NCI-H1105 treated with DMSO at 0.1 percent for 48 hours (cell line): ENCODE measurements at regions not wholly inside any gene's neighbourhood (a gene's known extent, or its start where the extent isn't known, plus 50 kb on each side); places are given as distances from the start of the nearest gene placed in this dataset.

ENCODE experiments used
- DNase-seq: peaks from one replicate; lab custom pipeline; 2025; lab: John Stamatoyannopoulos, UW

- no peak for DNase-seq
Observed at GRCh38 chr9:124179196-124180071, 78.3 kb upstream of the NEK6 start.

- DNase-seq: peak; percentile 93
Observed at GRCh38 chr9:124180557-124180956, 77.2 kb upstream of the NEK6 start.

GRCh38 chr9:124182741-124183140 is 75.0 kb upstream of the NEK6 start:
- DNase-seq: peak; percentile 99

GRCh38 chr9:124183772-124184171 is 74.0 kb upstream of the NEK6 start:
- DNase-seq: no peak

- DNase-seq: no peak
Observed at GRCh38 chr9:124185413-124185812, 72.3 kb upstream of the NEK6 start.

- no peak for DNase-seq
Observed at GRCh38 chr9:124187311-124187710, 70.4 kb upstream of the NEK6 start.

- no peak for DNase-seq
Observed at GRCh38 chr9:124188331-124189110, 69.2 kb upstream of the NEK6 start.

GRCh38 chr9:124190761-124191160 is 67.0 kb upstream of the NEK6 start:
- no peak for DNase-seq

- DNase-seq: no peak
Observed at GRCh38 chr9:124191691-124192395, 65.9 kb upstream of the NEK6 start.

- no peak for DNase-seq
Observed at GRCh38 chr9:124196814-124197176, 61.0 kb upstream of the NEK6 start.

- DNase-seq: no peak
Observed at GRCh38 chr9:124197177-124198095, 60.3 kb upstream of the NEK6 start.

- DNase-seq: no peak
Observed at GRCh38 chr9:124198331-124198730, 59.4 kb upstream of the NEK6 start.

GRCh38 chr9:124198948-124199347 is 58.8 kb upstream of the NEK6 start:
- no peak for DNase-seq

- no peak for DNase-seq
Observed at GRCh38 chr9:124199474-124199873, 58.3 kb upstream of the NEK6 start.

GRCh38 chr9:124202447-124202971 is 55.2 kb upstream of the NEK6 start:
- DNase-seq: no peak

GRCh38 chr9:124205686-124206352 is 51.9 kb upstream of the NEK6 start:
- no peak for DNase-seq

GRCh38 chr9:124206391-124206790 is 51.4 kb upstream of the NEK6 start:
- peak; percentile 31 for DNase-seq
